Lower lobe of right lung (tissue), 2 donors: ENCODE measurements at regions not wholly inside any gene's neighbourhood (a gene's known extent, or its start where the extent isn't known, plus 50 kb on each side); places are given as distances from the start of the nearest gene placed in this dataset.

Experiments used
- ATAC-seq, 2 donors: fragments of 200-7000 bp; cut with Tn5 transposase; one replicate each; pipeline ENCODE4 v1.9.1; 2020 to 2022; ENCODE audit warnings: mild to moderate bottlenecking in 2 of 2, moderate library complexity in 2 of 2
- DNase-seq: peaks from one replicate; pipeline ENCODE4 v3.0.0-alpha.2; 2020
- H3K27ac ChIP-seq: fragments of 200-600 bp; one replicate; pipeline ENCODE4 v1.8.0; 2022
- H3K27me3 ChIP-seq: fragments of 200-600 bp; one replicate; pipeline ENCODE4 v1.8.0; 2022; ENCODE audit warnings: low read depth
- H3K36me3 ChIP-seq: fragments of 200-600 bp; one replicate; pipeline ENCODE4 v1.8.0; 2022; ENCODE audit warnings: mild to moderate bottlenecking
- H3K4me1 ChIP-seq: fragments of 200-600 bp; one replicate; pipeline ENCODE4 v1.8.0; 2022
- H3K4me3 ChIP-seq: fragments of 200-600 bp; one replicate; pipeline ENCODE4 v1.8.0; 2022; ENCODE audit warnings: mild to moderate bottlenecking
- H3K9me3 ChIP-seq: fragments of 200-600 bp; one replicate; pipeline ENCODE4 v1.8.0; 2022
- CTCF ChIP-seq: fragments of 200-600 bp; IDR thresholded peaks from one replicate; pipeline ENCODE4 v1.8.0; 2022; ENCODE audit warnings: antibody characterized with exemption, mild to moderate bottlenecking
- intact Hi-C: fragments of 100-400 bp; cut with DNase I; formaldehyde crosslinking; loops from one replicate; pipeline ENCODE4 v1.11.0; 2022
- donor health status: DM: no; HTN: yes; CAD: no; lungs with severe emphysema.

GRCh38 chr22:49623715-49624114 is 204.0 kb downstream of the BRD1 start:
- no peaks in the 10 kb centered on the region for H3K27me3 ChIP-seq
- no peak for DNase-seq

GRCh38 chr22:49623176-49623575 is 204.5 kb downstream of the BRD1 start:
- no peak overlapping the region for H3K27ac ChIP-seq

More at GRCh38 chr22:49623715-49624114, 204.0 kb downstream of the BRD1 start:
- H3K4me1 ChIP-seq: peaks cover 4% of the 10 kb centered on the region
- no peaks in the 10 kb centered on the region for H3K9me3 ChIP-seq
- H3K36me3 ChIP-seq: no peaks in the 10 kb centered on the region
- TF ChIP-seq CTCF: no peak
- ATAC-seq: no peak
- H3K4me3 ChIP-seq: no peak overlapping the region
- no peak overlapping the region for H3K27ac ChIP-seq
- intact Hi-C loops: no loop called here

GRCh38 chr22:49622241-49623105 is 205.2 kb downstream of the BRD1 start:
- H3K27me3 ChIP-seq: no peaks in the 10 kb centered on the region
- H3K4me3 ChIP-seq: no peak overlapping the region
- no peaks in the 10 kb centered on the region for H3K9me3 ChIP-seq
- no peak overlapping the region for H3K27ac ChIP-seq
- no peaks in the 10 kb centered on the region for H3K4me1 ChIP-seq
- no peak for TF ChIP-seq CTCF
- no peak for ATAC-seq
- no peak for DNase-seq
- intact Hi-C loops: no loop called here
- H3K36me3 ChIP-seq: no peaks in the 10 kb centered on the region

More at GRCh38 chr22:49623176-49623575, 204.5 kb downstream of the BRD1 start:
- Histone ChIP-seq H3K4me3 (no peak overlapping the region), H3K9me3 (no peaks in the 10 kb centered on the region), H3K27me3 (no peaks in the 10 kb centered on the region), H3K4me1 (no peaks in the 10 kb centered on the region), H3K36me3 (no peaks in the 10 kb centered on the region)
- no peak for ATAC-seq
- no peak for TF ChIP-seq CTCF
- peak; percentile 27 for DNase-seq
- intact Hi-C loops: no loop called here

GRCh38 chr22:49621601-49622210 is 206.0 kb downstream of the BRD1 start:
- Histone ChIP-seq H3K27ac (no peak overlapping the region), H3K36me3 (no peaks in the 10 kb centered on the region), H3K9me3 (no peaks in the 10 kb centered on the region), H3K4me1 (no peaks in the 10 kb centered on the region), H3K27me3 (no peaks in the 10 kb centered on the region), H3K4me3 (no peak overlapping the region)
- DNase-seq: no peak
- intact Hi-C loops: no loop called here
- no peak for TF ChIP-seq CTCF
- ATAC-seq: no peak

DNA sequence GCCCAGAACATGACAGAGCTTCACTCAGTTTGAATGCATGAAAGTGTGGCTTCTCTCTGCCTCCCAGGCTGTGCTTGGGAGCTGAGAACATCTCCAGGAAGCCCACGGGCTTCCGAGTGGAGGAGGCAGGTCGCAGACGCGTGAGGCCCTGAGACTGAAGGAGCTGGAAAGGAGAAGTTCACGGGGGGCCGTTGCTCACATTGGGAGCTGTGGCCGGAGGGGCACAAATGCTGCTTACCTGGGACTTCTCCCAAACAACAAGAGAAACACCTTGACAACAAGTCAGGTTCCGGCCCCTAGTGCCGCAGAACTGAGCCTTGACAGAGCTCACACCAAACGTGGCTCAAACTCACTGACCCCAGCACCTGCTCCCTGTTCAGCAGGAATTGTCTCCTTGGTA is 207.0 kb downstream of the BRD1 start:
- intact Hi-C loops: no loop called here
- Histone ChIP-seq H3K4me3 (no peak overlapping the region), H3K36me3 (no peaks in the 10 kb centered on the region), H3K27me3 (no peaks in the 10 kb centered on the region), H3K4me1 (no peaks in the 10 kb centered on the region), H3K9me3 (no peaks in the 10 kb centered on the region), H3K27ac (no peak overlapping the region)
- DNase-seq (peak; percentile 35), ATAC-seq (no peak)
- TF ChIP-seq CTCF: no peak
